SH-SY5Y (cell line): ENCODE measurements at regions not wholly inside any gene's neighbourhood (a gene's known extent, or its start where the extent isn't known, plus 50 kb on each side); places are given as distances from the start of the nearest gene placed in this dataset.

Experiments used
- GATA2 ChIP-seq: IDR thresholded peaks from 2 replicates; pipeline ENCODE4 v1.6.1; 2011; ENCODE audit warnings: mild to moderate bottlenecking, low read depth, low read length
- GATA3 ChIP-seq: IDR thresholded peaks from 2 replicates; pipeline ENCODE4 v1.6.1; 2011; ENCODE audit warnings: low read depth, mild to moderate bottlenecking, low read length, moderate library complexity

- TF ChIP-seq GATA3 (no peak), GATA2 (no peak)
These were observed 170.7 kb upstream of the FSIP2 start for GRCh38 chr2:185567940-185568339.
